Epithelial cell of esophagus (primary cell): ENCODE measurements at regions not wholly inside any gene's neighbourhood (a gene's known extent, or its start where the extent isn't known, plus 50 kb on each side); places are given as distances from the start of the nearest gene placed in this dataset.

Experiments used
- DNase-seq: peaks from one replicate; pipeline ENCODE4 v3.0.0; 2010; ENCODE audit warnings: low read depth
- H3K4me3 ChIP-seq: 2 replicates; pipeline ENCODE4 v1.5.1; 2011; ENCODE audit warnings: mild to moderate bottlenecking, low read length, control low read depth
- TF ChIP-seq, protein P1 (sequence below): IDR thresholded peaks from 2 replicates; pipeline ENCODE4 v1.5.1; 2011; ENCODE audit warnings: low read depth, mild to moderate bottlenecking, low read length, control low read depth, inconsistent platforms; ENCODE audit not compliant: insufficient read depth; ENCODE audit errors: missing control alignments

DNA sequence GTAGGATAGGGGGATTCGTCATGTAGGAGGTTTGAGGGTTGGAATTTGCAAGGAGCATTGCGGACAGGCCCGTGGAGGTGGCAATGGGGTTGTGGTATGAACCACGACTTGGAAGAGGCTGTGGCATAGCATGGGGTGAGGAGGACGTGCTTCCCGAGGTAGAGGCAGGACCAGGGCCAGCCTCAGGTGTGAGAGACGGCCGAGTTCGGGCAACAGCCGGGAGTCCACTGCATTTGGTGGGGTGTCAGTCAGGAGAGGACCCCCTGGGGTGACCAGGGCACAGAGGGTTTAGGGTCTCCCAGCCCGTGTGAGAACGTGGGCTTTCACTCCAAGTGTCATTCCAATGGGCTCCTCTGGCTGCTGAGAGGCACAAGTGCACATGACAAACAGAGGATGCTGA is 339.0 kb downstream of the EIPR1 start:
- TF ChIP-seq, protein P1, sequence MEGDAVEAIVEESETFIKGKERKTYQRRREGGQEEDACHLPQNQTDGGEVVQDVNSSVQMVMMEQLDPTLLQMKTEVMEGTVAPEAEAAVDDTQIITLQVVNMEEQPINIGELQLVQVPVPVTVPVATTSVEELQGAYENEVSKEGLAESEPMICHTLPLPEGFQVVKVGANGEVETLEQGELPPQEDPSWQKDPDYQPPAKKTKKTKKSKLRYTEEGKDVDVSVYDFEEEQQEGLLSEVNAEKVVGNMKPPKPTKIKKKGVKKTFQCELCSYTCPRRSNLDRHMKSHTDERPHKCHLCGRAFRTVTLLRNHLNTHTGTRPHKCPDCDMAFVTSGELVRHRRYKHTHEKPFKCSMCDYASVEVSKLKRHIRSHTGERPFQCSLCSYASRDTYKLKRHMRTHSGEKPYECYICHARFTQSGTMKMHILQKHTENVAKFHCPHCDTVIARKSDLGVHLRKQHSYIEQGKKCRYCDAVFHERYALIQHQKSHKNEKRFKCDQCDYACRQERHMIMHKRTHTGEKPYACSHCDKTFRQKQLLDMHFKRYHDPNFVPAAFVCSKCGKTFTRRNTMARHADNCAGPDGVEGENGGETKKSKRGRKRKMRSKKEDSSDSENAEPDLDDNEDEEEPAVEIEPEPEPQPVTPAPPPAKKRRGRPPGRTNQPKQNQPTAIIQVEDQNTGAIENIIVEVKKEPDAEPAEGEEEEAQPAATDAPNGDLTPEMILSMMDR = no peak
- H3K4me3 ChIP-seq = no peak overlapping the region
- no peak for DNase-seq

DNA sequence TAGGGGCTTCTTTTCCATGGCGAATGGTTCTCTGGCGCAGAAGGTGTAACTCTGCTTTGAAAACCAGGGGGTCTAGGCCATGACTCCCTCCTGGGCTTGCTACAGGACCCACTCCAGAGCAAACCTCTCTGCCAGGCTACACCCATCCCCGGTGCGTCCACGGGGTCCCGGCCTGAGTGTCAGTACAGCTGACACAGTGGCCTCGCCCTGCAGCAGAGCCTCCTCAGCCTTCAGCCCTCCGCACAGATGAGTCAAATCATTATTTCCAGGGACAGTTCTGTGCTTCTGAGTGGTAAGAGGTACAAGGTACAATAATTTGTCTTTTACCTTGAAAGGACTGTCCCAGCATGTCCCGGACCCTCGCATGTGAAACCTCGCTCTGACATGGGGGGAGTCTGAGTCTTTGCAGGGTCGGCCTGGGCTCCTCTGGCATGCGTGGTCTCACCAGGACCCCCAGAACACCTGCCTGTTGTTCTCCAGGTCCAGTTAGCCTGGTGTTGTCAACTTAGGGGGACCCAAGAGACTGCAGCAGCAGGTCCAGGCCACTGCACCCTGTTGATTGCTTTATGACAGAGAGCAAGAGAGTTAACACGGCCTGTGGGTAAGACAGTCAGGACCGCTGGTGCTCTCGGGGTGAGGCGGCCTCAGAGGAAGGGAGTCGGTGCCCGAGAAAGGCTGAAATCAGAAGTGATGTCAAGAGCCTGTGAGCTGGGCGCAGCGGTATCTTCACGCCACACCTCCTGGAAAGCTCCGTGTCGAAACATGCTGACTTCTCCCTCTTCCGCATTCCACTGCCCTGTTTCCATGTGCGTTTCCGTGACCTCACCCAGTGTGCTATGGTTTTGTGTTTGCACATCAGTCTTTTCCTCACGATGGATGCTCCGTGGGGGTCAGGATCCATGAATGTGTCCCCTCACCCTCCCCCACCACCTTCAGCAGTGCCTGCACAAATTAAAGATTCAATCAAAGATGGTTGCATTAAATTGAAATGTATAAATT is 340.1 kb downstream of the EIPR1 start:
- TF ChIP-seq, protein P1 = no peak
- no peak for DNase-seq
- H3K4me3 ChIP-seq = no peak overlapping the region

DNA sequence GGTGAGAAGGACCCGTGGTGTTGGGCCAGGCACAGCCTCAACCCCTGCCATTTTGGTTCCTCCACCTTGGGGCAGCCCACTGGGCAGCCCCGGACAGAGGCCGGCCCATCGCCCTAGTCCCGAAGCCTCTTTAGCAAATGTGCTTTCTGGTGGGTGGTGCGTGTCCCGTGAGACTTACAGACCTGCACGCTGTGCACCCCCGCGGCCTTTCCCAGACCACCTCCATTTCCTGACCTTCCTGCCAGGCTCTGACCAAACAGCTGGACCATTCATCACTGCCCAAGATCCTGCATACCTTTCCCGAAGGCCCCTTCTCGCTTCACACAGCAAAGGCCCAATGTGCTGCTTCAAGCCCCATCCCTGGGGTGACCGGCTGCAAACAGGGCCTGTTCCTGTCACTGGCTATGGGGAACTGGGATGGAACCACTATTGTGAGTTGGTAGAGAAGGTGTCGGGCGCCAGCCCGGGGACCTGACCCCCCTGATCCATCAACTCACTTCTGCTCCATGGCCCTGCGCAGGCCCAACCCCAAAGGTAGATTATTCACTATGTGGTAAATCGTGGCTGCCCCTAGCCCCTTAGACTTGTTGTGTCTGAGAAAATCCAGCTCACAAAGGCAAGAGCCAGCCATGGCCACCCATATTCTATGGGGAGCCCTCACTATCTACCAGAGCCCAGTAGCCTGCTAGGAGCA is 341.0 kb downstream of the EIPR1 start:
- TF ChIP-seq, protein P1 = no peak
- DNase-seq = no peak
- no peak overlapping the region for H3K4me3 ChIP-seq

DNA sequence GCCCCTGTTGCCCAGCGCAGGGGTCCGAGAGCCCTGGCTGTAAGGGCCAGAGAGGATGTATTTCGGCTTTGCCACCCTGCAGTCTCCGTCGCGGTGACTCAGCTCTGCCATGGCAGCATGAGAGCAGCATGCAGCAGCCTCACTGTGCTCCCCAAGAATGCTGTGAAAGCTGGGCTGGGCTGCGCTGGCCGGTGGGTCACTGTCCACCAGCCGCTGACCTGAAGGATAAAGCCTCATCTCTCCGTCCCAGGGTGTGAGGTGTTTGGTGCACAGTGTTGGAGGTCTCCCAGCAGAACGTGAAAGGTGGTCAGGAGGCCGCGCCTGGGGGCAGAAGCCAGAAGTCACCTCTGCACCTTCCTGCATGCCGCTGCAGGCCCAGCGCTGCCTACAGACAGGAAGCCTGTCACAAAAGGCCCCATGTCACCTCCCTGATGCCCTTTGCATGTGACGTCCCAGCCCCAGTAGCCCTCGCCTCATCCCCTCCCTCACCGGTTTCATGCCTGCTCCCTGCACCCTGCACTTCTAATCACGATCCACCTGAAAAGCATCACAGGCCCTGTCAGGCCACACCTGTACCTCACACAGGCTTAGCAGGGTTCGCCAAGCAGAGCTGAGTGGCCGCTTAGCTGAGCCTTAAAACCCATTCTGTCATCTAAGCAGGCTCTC is 342.1 kb downstream of the EIPR1 start:
- no peak for DNase-seq
- TF ChIP-seq, protein P1 = no peak
- no peak overlapping the region for H3K4me3 ChIP-seq

DNA sequence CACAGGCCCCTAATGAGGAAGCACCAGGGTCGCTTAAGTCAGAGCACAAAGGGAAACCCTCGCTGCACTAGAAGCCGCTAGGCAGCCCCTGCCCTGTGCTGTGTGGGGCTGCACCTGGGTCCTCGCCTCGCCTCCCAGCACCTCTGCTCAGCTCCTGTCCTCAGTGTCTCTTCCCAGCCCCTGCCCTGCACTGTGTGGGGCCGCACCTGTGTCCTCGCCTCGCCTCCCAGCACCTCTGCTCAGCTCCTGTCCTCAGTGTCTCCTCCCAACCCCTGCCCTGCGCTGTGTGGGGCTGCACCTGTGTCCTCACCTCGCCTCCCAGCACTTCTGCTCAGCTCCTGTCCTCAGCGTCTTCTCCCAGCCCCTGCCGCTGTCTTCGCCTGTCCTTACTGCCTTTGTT is 342.8 kb downstream of the EIPR1 start:
- no peak for DNase-seq
- TF ChIP-seq, protein P1 = no peak
- H3K4me3 ChIP-seq = no peak overlapping the region

DNA sequence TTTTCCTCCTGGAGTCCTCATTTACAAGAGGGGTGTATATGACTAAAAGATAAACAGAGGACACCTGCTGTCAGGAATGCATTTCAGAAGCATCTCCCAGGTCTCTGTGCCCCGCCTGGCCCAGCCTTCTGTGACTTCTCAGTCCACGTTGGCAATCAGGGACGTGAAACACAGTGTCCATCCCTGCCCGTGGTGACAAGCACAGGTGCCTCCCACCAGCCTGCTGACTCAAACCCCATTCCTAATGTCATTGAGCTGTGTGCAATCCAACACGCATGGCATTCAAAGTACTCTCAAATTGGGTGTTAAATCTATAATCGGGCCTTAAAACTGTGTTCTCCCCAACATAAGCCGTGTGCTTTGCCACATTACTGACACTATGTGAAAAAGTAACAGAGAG is 343.2 kb downstream of the EIPR1 start:
- no peak for DNase-seq
- no peak overlapping the region for H3K4me3 ChIP-seq
- TF ChIP-seq, protein P1 = no peak
